ENCODE measurements at regions not wholly inside any gene's neighbourhood (a gene's known extent, or its start where the extent isn't known, plus 50 kb on each side); places are given as distances from the start of the nearest gene placed in this dataset.
A peak's percentile ranks its signal among the peaks of the same experiment; 100 is the strongest.

- DNase-seq (ENCODE audit: low read depth in 1 of 2, low spot score in 1 of 2): no peak
- no peak for TF ChIP-seq JUND (IDR thresholded peaks at IDR 0.05; ENCODE audit: low read depth)
- in situ Hi-C loops (cut with HindIII; ENCODE audit: low pct_unique_long_range_greater_than_20kb, low sequenced_read_pairs): no loop called here
Observed at GRCh38 chr7:10536561-10536960, 437.1 kb upstream of the PHF14 start.

- in situ Hi-C loops (cut with HindIII; ENCODE audit: low pct_unique_long_range_greater_than_20kb, low sequenced_read_pairs): no loop called here
- no peak for DNase-seq (ENCODE audit: low read depth in 1 of 2, low spot score in 1 of 2)
- no peak for TF ChIP-seq JUND (IDR thresholded peaks at IDR 0.05; ENCODE audit: low read depth)
Observed at GRCh38 chr7:10537764-10538163, 435.9 kb upstream of the PHF14 start.

GRCh38 chr7:10557375-10557774, 416.3 kb upstream of the PHF14 start:
- in situ Hi-C loops (cut with HindIII; ENCODE audit: low pct_unique_long_range_greater_than_20kb, low sequenced_read_pairs): no loop called here
- TF ChIP-seq JUND (IDR thresholded peaks at IDR 0.05; ENCODE audit: low read depth): no peak
- no peak for DNase-seq (ENCODE audit: low read depth in 1 of 2, low spot score in 1 of 2)

- no peak for DNase-seq (ENCODE audit: low read depth in 1 of 2, low spot score in 1 of 2)
- in situ Hi-C loops (cut with HindIII; ENCODE audit: low pct_unique_long_range_greater_than_20kb, low sequenced_read_pairs): no loop called here
Observed at GRCh38 chr7:10560497-10560896, 413.2 kb upstream of the PHF14 start.

GRCh38 chr7:10568891-10569290, 404.8 kb upstream of the PHF14 start:
- in situ Hi-C loops (cut with HindIII; ENCODE audit: low pct_unique_long_range_greater_than_20kb, low sequenced_read_pairs): no loop called here
- TF ChIP-seq JUND (IDR thresholded peaks at IDR 0.05; ENCODE audit: low read depth): no peak
- DNase-seq (ENCODE audit: low read depth in 1 of 2, low spot score in 1 of 2): no peak

More at GRCh38 chr7:10560497-10560896, 413.2 kb upstream of the PHF14 start:
- TF ChIP-seq JUND (IDR thresholded peaks at IDR 0.05; ENCODE audit: low read depth): no peak

GRCh38 chr7:10571759-10572158, 401.9 kb upstream of the PHF14 start:
- no peak for TF ChIP-seq JUND (IDR thresholded peaks at IDR 0.05; ENCODE audit: low read depth)
- DNase-seq (ENCODE audit: low read depth in 1 of 2, low spot score in 1 of 2): no peak
- in situ Hi-C loops (cut with HindIII; ENCODE audit: low pct_unique_long_range_greater_than_20kb, low sequenced_read_pairs): no loop called here

- in situ Hi-C loops (cut with HindIII; ENCODE audit: low pct_unique_long_range_greater_than_20kb, low sequenced_read_pairs): no loop called here
- no peak for DNase-seq (ENCODE audit: low read depth in 1 of 2, low spot score in 1 of 2)
- TF ChIP-seq JUND (IDR thresholded peaks at IDR 0.05; ENCODE audit: low read depth): no peak
Observed at GRCh38 chr7:10577866-10578374, 395.8 kb upstream of the PHF14 start.

- in situ Hi-C loops (cut with HindIII; ENCODE audit: low pct_unique_long_range_greater_than_20kb, low sequenced_read_pairs): no loop called here
- DNase-seq (ENCODE audit: low read depth in 1 of 2, low spot score in 1 of 2): no peak
Observed at GRCh38 chr7:10579561-10579960, 394.1 kb upstream of the PHF14 start.

GRCh38 chr7:10584886-10585285, 388.8 kb upstream of the PHF14 start:
- no peak for TF ChIP-seq JUND (IDR thresholded peaks at IDR 0.05; ENCODE audit: low read depth)
- in situ Hi-C loops (cut with HindIII; ENCODE audit: low pct_unique_long_range_greater_than_20kb, low sequenced_read_pairs): no loop called here
- no peak for DNase-seq (ENCODE audit: low read depth in 1 of 2, low spot score in 1 of 2)

More at GRCh38 chr7:10579561-10579960, 394.1 kb upstream of the PHF14 start:
- TF ChIP-seq JUND (IDR thresholded peaks at IDR 0.05; ENCODE audit: low read depth): no peak

- peak in 1 of 2 experiments; percentile 20 for DNase-seq (ENCODE audit: low read depth in 1 of 2, low spot score in 1 of 2)
- no peak for TF ChIP-seq JUND (IDR thresholded peaks at IDR 0.05; ENCODE audit: low read depth)
- in situ Hi-C loops (cut with HindIII; ENCODE audit: low pct_unique_long_range_greater_than_20kb, low sequenced_read_pairs): no loop called here
Observed at GRCh38 chr7:10588084-10588483, 385.6 kb upstream of the PHF14 start.

GRCh38 chr7:10592604-10593003, 381.1 kb upstream of the PHF14 start:
- in situ Hi-C loops (cut with HindIII; ENCODE audit: low pct_unique_long_range_greater_than_20kb, low sequenced_read_pairs): no loop called here
- DNase-seq (ENCODE audit: low read depth in 1 of 2, low spot score in 1 of 2): no peak
- TF ChIP-seq JUND (IDR thresholded peaks at IDR 0.05; ENCODE audit: low read depth): no peak

GRCh38 chr7:10593080-10593479, 380.6 kb upstream of the PHF14 start:
- in situ Hi-C loops (cut with HindIII; ENCODE audit: low pct_unique_long_range_greater_than_20kb, low sequenced_read_pairs): no loop called here
- TF ChIP-seq JUND (IDR thresholded peaks at IDR 0.05; ENCODE audit: low read depth): no peak
- DNase-seq (ENCODE audit: low read depth in 1 of 2, low spot score in 1 of 2): no peak

- in situ Hi-C loops (cut with HindIII; ENCODE audit: low pct_unique_long_range_greater_than_20kb, low sequenced_read_pairs): no loop called here
- TF ChIP-seq JUND (IDR thresholded peaks at IDR 0.05; ENCODE audit: low read depth): no peak
- DNase-seq (ENCODE audit: low read depth in 1 of 2, low spot score in 1 of 2): no peak
Observed at GRCh38 chr7:10596827-10597226, 376.8 kb upstream of the PHF14 start.

- in situ Hi-C loops (cut with HindIII; ENCODE audit: low pct_unique_long_range_greater_than_20kb, low sequenced_read_pairs): no loop called here
- DNase-seq (ENCODE audit: low read depth in 1 of 2, low spot score in 1 of 2): no peak
- TF ChIP-seq JUND (IDR thresholded peaks at IDR 0.05; ENCODE audit: low read depth): no peak
Observed at GRCh38 chr7:10604128-10604527, 369.5 kb upstream of the PHF14 start.
